ENCODE measurements at regions not wholly inside any gene's neighbourhood (a gene's known extent, or its start where the extent isn't known, plus 50 kb on each side); places are given as distances from the start of the nearest gene placed in this dataset.

DNA sequence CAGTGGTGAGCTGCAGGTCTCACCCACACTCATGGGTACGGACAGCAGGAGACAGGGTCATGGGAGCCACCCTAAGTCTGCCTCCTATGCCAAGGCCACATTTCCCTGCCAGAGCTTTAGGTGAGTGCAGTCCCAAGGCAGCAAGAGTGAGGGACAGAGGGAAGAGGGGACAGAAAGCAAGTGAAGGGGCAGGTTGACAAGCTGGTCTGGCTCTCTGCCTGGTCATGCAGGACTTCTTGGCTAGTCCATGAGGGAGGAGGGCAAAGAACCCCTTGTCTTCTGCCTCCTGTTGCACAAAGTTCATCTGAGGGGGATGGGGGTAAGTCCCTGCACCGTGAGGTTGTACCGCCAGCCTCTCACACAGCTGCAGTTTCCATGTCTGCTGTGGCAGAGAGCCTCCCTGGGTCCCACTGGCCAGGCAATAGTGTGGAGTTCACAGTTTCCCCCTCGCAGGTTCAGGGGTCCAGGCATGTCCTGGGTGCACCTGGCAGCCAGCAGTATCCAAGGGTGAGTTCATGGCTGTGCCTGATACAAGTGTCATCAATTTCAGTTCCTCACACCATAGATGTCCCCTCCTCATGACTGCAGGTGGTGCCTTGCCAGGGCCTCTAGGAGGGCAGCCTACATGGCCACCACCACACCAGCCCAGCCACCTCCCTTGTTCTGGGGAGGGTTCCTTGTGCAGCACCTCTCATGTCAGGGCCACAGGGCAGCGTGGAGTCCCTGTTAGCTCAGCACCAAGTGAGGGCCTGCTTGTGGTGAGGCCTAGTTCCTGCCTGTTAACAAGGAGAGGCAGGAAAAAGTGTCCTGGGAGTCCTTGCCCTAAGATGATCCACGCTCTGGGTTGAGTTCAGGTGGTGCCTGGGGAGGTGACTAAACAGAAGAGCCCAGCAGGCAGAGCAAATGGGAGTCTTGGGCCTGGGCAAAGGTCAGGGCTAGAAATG is 72.5 kb downstream of the ADRA2C start:
- TF ChIP-seq, protein P1, sequence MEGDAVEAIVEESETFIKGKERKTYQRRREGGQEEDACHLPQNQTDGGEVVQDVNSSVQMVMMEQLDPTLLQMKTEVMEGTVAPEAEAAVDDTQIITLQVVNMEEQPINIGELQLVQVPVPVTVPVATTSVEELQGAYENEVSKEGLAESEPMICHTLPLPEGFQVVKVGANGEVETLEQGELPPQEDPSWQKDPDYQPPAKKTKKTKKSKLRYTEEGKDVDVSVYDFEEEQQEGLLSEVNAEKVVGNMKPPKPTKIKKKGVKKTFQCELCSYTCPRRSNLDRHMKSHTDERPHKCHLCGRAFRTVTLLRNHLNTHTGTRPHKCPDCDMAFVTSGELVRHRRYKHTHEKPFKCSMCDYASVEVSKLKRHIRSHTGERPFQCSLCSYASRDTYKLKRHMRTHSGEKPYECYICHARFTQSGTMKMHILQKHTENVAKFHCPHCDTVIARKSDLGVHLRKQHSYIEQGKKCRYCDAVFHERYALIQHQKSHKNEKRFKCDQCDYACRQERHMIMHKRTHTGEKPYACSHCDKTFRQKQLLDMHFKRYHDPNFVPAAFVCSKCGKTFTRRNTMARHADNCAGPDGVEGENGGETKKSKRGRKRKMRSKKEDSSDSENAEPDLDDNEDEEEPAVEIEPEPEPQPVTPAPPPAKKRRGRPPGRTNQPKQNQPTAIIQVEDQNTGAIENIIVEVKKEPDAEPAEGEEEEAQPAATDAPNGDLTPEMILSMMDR (IDR thresholded peaks at IDR 0.05; ENCODE audit: poor library complexity), result no peak
- no peak for TF ChIP-seq EZH2phosphoT487 (IDR thresholded peaks at IDR 0.05; ENCODE audit: low read depth, severe bottlenecking, unreplicated experiment)

All from hepatocyte (in vitro differentiated cells).